Skeletal muscle cell (primary cell): ENCODE measurements at regions not wholly inside any gene's neighbourhood (a gene's known extent, or its start where the extent isn't known, plus 50 kb on each side); places are given as distances from the start of the nearest gene placed in this dataset.

ENCODE experiments used
- DNase-seq: peaks from one replicate; pipeline ENCODE4 v3.0.0-alpha.2; 2010; ENCODE audit warnings: low read depth
- H3K4me3 ChIP-seq: 2 replicates; pipeline ENCODE4 v1.5.1; 2011; ENCODE audit warnings: low read depth, mild to moderate bottlenecking, control low read depth, low read length, moderate library complexity

- no peak for DNase-seq
- no peak overlapping the region for H3K4me3 ChIP-seq
These were observed 53.8 kb upstream of the SGPP1 start for GRCh38 chr14:63781686-63782085.

- no peak for DNase-seq
- no peak overlapping the region for H3K4me3 ChIP-seq
These were observed 55.0 kb upstream of the SGPP1 start for GRCh38 chr14:63782683-63783389.

GRCh38 chr14:63788011-63788933, 60.4 kb upstream of the SGPP1 start:
- no peak overlapping the region for H3K4me3 ChIP-seq
- DNase-seq, result peak; percentile 35

GRCh38 chr14:63793376-63793775, 59.4 kb upstream of the SYNE2 start:
- H3K4me3 ChIP-seq, result no peak overlapping the region
- no peak for DNase-seq

- no peak overlapping the region for H3K4me3 ChIP-seq
- DNase-seq, result no peak
These were observed 57.3 kb upstream of the SYNE2 start for GRCh38 chr14:63795532-63795931.

- no peak overlapping the region for H3K4me3 ChIP-seq
- no peak for DNase-seq
These were observed 52.7 kb upstream of the SYNE2 start for GRCh38 chr14:63800083-63800482.

- no peak for DNase-seq
These were observed 52.0 kb upstream of the SYNE2 start for GRCh38 chr14:63800651-63801375.

More at GRCh38 chr14:63800651-63801375, 52.0 kb upstream of the SYNE2 start:
- no peak overlapping the region for H3K4me3 ChIP-seq
